CD4-positive, alpha-beta T cell treated with Interleukin-10 for 1 hour (primary cell): ENCODE measurements at regions not wholly inside any gene's neighbourhood (a gene's known extent, or its start where the extent isn't known, plus 50 kb on each side); places are given as distances from the start of the nearest gene placed in this dataset.

Experiments
- DNase-seq: peaks from one replicate; pipeline ENCODE4 v3.0.0-alpha.2; 2020

DNA sequence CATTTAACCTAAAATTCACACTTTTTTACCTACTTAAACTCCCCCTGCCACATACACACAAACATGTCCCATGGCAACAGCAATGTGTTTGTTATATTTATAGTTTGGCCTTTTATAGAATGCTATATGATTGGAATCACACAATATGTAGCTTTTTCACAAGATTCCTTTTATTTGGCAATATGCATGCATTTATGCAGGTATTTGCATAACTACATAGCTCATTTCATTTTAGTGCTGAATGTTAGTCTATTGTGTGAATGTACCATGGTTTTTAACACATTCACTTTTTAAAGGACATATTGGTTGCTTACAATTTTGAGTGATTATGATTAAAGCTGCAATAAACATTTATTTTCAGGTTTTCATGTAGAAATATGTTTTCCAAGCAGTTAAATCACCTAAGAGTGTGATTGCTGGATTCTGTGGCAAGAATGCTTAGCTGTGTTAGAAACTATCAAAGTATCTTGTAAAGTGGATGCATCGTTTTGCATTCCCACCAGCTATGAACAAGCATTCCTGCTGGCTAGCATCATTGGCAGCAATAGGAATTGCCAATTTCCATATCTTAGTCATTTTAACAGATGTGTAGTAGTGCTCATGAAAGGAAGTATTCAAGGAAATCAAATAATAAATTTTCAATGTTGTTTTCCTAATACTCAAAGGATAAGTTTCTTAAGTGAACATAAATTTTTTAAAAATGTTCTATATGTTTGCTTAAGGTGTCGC lies 557.0 kb downstream of the SLITRK1 start:
- DNase-seq: no peak

DNA sequence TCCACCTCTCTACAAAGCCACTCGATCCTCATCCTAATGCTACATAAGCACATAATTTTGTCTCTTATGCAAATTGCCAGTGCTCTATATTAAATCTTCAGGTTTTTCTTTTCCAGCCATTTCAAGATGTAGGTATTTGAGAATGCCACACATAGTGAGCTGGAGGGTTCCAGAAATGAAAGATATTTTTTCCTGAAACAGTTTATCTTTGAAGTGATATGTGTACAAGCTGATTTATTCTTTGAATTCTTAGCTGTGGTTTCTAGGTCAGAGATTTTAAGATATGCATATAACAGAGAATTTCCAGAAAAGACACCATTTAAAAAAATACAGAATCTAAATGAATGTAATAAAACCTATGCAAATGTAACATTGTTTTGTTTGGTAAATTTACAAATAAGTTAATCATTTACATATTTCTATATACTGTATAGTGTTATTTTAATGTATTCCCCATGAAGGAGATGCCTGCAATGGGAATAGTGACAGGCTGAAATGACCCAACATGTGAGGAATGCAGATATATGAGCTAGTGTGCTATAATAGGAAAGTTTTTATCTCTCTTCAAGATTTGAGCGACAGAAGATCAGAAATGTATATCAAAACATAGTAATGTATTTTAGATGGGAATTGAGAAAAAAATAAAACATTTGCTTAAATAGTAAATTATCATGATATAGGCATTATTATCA lies 570.2 kb downstream of the SLITRK1 start:
- no peak for DNase-seq

DNA sequence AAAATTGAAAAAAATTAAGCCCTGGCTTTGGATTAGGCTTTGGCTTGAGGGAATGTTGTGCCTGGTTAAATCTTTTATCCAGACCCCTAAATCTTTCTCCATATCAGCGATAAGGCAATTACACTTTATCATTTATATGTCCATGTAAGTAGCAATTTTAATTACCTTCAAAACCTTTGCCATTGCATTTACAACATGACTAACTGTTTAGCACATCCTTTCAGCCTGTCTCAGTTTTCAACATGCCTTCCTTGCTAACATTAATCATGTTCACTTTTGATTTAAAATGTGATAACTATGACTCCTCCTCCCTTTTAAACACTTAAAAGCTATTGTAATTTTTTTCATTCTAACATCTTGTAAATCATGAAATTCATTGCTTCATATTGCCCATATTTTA lies 583.7 kb downstream of the SLITRK1 start:
- no peak for DNase-seq

DNA sequence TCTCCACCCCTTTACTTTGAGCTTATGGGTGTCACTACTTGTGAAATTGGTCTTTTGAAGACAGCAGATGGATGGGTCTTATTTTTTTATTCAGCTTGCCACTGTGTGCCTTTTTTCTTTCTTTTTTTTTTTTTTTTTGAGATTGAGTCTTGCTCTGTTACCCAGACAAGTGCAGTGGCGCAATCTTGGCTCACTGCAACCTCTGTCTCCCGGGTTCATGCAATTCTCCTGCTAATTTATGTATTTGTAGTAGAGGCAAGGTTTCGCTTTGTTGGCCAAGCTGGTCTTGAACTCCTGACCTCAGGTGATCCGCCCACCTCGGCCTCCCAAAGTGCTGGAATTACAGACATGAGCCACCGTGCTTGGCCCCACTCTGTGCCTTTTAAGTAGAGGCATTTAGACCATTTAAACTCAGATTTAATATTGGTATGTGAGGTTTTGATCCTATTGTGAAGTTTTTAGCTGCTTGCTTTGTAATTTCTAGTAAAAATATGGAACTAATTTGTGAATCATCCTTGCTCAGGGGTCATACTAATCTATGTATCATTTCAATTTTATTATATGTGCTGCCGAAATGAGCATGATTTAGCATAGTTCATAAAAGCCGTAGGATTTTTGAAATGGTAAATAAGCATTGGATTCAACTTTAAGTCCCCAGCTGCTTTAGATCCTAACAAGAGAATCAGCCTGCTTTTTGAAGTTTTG lies 584.5 kb downstream of the SLITRK1 start:
- DNase-seq: no peak

DNA sequence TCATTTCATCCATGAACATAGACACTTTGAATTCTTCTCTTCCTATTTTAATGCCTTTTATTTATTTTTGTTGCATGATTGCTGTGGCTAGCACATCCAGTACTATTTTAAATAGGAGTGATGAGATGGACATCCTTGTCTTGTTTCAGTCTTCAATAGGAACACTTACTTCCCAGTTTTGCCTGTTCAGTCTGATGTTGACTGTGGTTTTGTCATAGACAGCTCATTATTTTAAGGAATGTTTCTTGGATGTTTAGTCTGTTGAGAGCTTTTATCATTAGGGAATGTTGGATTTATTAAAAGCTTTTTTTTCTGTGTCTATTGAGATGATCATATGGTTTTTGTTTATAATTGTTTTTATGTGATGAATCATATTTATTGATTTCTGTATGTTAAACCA lies 586.6 kb downstream of the SLITRK1 start:
- no peak for DNase-seq

DNA sequence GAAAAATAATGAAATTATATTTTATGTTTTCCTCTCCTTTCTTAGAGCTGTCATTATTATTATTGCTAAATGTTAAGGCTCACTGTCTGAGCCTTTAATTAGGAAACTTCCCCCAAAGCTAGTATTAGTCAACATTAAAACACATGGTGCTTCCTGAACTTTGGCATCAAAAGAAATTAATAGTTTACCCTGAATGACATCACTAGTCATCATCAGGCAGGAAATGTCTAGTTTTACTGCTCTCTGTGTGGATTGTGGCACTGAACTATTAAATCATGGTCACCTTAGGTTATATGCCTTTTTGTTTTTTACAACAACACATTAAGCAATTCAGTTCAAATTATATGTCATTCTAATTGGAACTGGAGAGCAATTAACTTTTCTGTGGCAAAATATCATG lies 595.5 kb downstream of the SLITRK1 start:
- no peak for DNase-seq

DNA sequence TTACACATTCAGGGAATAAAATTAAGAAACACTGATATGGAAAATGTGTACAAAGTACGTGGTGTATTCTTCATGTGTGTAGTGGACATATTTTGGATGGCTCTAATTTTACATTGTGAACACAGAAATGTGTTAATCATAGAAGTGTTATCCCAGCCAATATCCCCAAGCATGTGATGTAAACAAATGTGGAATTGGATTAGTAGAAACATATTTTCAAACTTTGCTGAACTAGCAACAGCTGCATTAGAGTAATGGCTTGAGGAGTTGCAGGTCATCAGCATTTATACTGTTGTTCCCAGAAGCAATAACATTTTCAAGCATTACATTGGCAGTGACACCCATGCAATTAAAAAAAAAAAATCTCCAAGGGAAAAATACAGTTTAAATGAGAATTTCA lies 600.6 kb downstream of the SLITRK1 start:
- no peak for DNase-seq

DNA sequence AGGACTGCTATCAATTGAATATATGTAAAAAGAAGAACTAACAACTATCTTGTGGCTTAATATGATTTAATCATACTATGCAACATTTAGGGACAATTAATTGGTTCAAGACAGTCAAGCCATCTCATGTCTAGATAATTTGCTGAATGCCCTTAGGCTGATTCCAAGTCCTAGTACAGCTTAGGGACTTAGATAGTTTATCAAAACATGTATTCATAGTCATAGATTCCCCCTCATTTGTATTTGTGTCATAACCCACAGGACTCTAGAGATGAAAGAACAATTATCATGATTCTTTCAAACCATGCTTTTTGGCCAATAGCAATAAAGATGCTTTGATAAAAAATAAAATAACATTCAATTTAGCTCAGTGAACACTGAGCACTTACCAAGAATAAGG lies 607.6 kb downstream of the SLITRK1 start:
- no peak for DNase-seq

DNA sequence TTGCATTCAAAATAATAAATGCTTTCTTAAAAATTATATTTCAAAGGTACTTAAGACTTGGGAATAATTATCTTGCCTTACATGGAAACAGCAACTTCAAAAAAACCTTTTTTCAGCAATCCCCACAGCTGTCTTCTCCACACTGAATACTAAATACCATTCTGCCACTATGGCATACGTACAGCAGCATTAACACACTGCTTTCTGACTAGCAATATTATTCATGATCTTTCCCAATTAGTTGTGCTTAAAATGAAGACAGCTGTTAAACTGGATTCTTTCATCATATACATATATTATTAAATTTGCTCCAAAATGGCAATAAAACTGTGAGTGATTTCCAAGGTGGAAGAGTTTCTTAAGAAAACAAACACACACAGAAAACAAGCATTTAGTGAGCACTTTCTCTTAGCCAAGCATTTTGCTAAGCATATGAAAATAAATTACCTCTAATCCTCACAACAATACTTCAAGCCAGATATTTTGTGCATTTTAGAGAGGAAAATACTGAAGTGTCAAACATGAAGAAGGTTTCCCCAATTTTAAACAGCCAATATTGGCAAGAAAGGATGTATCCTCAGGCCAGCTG lies 609.5 kb downstream of the SLITRK1 start:
- DNase-seq: no peak

DNA sequence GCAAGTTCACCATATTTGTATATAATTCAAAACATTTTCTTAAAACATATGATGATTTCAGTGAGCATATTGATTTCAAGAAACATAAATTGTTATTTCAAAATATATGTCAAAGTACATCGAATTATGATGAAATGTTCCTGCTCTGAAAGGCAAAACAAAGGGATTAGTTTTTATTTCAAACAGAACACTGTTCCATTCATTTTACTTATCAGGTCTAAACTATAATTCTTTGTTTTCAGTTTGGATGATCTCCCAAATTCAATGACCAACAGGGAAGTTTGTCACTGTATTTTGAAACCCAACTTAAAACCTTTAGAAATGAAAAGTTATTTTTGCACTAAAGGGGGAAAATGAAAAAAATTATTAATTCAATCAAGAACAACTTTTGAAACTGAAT lies 610.2 kb downstream of the SLITRK1 start:
- no peak for DNase-seq

DNA sequence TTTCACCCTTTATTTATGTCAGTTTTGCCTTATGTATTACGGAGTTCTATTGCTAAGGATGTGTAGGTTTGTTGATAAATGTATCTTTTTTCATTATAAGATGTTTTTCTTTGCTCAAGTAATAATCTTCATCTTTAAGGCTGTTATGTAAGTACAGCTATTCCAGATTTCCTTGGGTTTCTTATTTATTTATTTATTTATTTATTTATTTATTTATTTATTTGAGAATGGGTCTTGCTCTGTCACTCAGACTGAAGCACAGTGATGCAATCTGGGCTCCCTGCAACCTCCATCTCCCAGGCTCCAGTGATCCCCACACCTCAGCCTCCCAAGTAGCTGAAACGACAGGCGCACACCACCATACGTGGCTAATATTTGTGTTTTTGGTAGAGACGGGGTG lies 617.0 kb downstream of the SLITRK1 start:
- DNase-seq: no peak

DNA sequence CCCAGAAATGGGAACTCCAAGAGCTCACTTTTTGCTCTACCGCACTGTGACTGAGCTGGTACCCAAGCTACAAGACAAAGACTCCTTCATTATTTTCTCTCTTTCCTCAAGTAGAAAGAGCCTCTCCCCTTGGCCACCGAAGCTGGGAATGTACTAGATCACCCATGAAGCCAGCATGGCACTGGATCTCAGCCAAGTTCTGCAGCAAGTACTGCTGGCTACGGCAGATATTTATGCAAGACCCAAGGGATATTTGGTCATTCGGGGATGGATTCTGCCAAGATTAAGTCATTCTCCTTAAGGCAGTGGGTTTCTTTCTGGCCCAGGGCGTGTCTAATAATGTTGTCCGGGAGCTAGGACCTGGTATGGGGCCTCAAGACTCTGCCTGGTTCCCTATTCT lies 633.5 kb downstream of the SLITRK1 start:
- DNase-seq: no peak

DNA sequence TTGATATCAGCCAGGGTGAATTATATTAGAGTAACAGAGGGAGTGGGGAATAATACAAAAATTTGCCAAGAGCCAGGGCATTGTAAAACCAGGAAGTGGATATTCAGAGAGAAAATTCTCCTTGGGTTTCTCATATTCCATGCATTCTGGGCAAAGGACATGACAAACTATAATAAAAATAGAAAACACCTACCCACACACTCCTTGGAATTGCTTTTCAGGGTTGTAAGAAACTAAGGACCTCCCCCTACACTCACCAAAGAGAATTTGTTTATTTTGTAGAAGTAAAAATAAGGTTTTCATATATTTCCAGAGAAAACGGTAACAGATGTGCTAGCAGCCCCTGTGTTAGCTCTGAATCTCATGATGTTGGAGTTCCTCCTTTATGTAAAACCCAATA lies 649.6 kb downstream of the SLITRK1 start:
- DNase-seq: no peak

DNA sequence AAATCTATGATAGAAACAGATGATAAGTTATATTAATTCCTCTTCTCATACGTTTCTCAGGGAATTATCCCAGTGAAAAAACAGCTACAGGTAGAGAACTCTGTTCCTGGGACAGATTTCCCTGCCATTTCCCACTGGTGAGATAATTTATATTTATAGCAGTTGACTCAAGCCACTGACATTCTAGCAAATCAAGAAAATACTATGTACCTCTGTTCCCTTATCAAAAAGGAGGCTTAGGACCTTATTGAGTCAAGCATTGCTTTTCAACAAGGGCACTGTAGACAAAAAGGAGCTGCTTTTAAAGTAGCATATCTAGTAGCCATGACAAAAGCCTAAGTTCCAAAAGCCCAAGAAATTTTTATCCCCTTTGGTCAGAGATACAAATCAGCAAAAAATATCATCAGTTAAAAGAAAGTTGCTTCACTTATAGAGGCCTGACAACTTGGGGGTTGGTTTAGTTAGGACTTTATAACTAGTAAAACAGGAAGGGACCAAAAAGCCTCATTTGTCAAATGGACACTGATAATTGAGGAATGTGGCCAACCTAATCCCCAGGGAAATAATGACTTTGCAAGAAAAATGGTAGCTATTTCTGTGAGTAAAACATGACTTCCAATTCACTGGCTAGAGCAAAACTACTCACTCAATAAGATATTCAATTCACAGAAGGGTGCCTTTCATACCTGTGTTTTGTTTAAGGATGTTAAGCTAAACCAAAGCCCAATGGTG lies 652.5 kb downstream of the SLITRK1 start:
- no peak for DNase-seq

DNA sequence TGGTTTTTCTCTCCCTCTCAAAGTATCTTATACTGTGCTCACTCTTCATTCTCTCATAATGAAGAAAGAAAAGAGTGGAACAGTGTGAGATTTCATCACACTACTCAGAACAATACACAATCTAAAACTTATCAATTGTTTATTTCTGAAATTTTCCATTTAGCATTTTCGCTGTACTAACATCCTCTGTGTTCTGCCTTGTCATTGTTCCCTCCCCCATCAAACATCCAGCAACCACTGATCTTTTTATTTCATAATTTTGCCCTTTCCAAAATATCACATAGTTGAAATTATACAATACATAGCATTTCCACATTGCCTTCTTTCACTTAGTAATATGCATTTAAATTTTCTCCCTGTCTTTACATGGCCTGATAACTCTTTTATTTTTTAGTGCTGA lies 658.7 kb downstream of the SLITRK1 start:
- no peak for DNase-seq

DNA sequence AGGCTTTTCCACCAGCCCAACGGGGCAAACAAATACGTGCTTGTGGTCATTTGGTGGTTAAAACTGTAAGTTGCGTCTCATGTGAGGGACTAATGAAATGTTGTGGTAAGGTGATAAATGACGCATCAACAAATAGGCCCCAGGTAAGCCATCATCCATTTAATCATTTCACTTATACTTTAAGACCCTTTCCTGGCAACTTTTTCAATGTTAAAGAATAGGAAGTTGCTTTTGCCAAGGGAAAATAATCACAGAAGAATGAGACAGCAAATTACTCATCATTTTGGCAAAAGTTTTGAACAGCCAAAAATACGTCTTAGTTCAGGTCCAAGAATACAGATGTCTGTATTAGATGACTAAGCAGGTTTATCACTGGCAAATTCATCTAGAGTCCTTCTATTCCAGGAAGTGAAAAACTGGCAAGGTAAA lies 660.4 kb downstream of the SLITRK1 start:
- DNase-seq: no peak

DNA sequence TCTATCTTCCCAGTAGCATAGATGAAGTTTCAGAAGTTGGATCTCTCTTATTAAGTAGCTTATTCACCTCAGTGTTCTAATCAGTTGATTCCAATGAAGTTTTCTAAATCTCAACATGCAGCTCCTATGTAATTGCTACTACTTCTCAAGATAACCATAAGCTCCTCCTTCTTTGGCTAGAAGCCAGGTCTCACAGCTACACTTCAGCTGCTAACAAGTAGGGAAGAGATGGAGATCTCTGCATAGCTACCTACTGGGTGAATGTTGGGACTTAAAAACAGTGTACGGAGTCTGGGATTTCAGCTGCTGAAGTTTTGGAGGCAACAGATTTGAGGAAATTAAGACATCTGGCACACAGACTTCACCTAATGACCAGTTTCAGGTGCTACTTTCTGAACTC lies 661.0 kb downstream of the SLITRK1 start:
- no peak for DNase-seq

DNA sequence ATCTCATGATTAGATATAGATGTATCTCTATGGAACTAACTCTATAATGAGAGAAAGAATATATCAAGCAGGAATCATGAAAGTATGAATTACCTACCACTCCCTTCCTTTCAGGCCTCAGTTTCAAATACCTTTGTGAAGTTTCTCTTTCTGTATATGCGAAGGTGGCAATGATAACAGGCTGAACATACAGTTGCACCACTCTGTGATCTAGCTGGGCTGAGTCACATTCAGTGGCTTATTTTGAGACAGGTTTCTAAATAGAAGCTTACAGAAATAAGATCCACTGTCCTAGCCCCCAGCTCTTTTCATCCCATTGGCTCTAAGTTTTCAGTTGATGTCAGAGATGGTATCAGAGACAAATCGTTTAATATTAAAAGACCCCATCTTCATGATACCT lies 662.0 kb downstream of the SLITRK1 start:
- no peak for DNase-seq

DNA sequence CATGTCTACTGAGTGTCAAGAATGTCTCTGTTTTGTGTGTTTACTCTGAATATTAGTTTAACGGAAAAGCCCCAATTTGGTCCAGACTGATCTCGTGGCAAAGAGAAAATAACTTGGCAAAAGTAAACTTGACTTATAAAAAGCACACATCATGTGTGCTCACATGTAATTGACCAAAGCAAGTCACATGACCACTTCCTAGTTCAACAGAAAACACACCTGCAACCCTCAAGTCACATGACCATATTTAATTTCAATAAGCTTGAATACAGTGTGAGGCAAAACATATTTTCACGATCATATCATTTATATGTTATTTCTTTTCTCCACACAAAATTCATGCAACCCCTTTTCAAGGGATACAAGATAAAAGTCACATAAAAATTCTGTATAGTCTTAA lies 662.4 kb downstream of the SLITRK1 start:
- DNase-seq: no peak

DNA sequence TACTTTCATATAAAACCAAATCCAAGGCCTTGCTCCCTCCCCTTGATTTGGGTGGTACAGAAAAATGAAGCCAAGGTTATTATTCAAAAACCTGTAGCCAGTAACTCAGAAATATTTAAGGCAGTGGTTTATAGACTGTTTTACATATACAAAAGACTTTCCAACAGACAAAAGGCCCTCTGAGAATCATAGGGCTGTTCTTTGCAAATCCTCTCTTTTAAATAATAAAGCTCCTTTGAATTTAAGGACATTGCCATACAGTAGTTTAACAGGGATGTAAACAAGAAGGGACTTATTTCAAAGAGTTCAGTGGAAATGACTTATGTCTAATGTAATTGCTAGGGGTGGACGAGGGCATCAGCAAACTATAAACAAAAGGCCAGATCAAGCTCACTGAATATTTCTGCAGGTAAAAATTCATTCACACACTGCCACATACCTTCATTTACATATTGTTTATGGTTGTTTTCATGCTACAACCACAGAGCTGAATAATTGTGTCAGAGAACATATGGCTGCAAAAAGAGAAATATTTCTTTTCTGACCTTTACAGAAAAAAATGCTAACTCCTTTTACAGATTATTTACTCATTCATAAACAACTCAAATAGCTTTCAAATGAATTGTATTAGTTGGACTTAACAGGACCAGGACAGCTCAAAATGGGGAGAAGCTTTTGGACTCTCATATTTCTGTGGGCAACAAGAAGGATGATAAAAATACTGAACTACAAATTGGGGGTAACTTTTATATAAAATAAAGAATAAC lies 665.6 kb downstream of the SLITRK1 start:
- DNase-seq: no peak

DNA sequence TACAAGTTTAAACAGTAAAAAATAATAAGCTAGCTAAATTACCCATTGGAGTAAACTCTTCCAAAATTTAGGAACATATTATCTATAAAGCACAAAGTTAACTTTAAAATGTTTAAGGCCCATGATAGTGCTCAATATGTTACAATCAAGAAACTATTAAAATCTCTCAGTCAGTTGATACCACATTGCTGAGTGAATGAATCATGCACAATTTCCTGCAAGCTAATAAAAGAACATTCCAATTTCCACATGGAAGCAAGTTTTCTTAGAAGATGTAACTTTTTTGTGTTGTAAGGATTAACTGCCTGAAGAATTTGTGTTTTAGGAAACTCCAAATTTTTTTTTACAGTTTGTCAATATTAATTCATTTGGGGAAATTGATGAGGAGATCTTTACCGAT lies 666.6 kb downstream of the SLITRK1 start:
- DNase-seq: no peak

DNA sequence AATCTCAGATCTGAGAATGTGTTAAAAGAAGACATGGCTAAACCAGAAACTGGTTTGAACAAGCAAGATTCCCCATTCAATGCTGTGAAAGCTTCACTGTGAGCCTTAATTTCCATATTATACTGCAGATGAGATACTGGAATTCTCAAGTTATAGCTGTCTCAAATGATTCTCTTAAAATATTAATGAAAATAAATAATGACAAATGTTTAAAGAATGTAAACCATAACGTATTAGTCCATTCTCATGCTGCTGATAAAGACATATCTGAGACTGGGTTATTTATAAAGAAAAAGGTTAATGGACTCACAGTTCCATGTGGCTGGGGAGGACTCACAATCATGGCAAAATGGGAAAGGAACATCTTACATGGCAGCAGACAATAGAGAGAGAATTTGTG lies 667.8 kb downstream of the SLITRK1 start:
- DNase-seq: no peak
